SK-N-DZ (cell line): ENCODE measurements at regions not wholly inside any gene's neighbourhood (a gene's known extent, or its start where the extent isn't known, plus 50 kb on each side); places are given as distances from the start of the nearest gene placed in this dataset.

Experiments used
- DNase-seq: peaks from one replicate; pipeline ENCODE4 v3.0.0-alpha.2; 2015; ENCODE audit warnings: low spot score

DNA sequence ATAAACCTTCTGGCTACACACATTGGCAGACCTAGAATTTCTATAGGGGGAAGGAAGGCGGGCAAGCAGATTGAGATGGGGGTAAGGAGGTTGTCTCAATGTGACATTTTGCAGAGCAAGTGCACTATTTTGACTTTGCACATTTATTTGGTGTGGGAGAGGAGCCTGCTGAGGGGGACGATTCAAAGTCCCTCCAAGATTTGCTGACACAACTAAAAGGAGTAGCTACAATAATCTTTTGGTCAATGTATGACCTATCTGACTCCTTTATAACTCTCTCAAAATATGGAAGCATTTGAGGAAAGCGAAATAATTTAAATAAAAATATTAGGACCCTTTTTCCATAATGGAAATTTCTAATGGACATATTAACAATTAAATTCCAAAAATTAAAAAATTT lies 274.9 kb upstream of the PPARGC1A start:
- DNase-seq = no peak

GRCh38 chr4:24164054-24164693 lies 274.3 kb upstream of the PPARGC1A start:
- DNase-seq = no peak

DNA sequence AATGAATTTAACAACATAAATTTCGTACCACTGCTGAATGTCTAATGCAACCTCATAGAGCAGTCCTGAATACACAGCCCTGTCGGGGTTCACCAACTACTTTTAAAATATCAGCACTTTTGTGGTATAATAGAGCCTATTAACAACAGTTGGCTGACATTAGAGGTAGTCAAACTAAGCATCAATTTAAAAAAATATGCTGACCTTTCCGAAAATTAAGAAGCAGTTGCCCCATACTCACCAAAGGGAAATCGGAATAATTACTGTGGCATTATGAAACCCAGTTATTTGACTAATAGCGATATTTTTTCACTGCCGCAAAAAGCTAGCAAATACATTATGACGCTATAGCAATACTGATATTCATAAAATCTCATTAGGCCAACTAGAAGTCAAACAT lies 273.5 kb upstream of the PPARGC1A start:
- no peak for DNase-seq

GRCh38 chr4:24160358-24160757 lies 270.5 kb upstream of the PPARGC1A start:
- no peak for DNase-seq

DNA sequence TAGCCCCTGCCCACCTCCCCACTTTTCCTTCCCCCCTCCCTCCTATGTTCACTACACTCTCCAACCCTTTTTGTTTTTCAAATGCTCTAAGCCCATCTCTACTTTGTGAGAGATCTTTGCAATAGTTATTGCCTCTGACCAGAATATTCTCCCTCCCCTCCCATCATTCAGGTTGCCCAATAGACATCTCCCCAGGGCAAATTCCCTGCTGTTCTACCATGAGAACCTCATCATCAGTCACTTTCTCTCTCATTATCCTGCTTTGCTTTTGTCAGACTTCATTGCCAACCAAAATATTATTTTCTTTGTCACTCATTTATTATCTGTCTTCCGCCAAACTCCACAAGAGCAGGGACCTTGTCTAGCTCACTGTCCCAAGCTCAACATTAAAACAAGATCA lies 268.2 kb upstream of the PPARGC1A start:
- DNase-seq = no peak

- DNase-seq = no peak
Measured at GRCh38 chr4:24150034-24150433, 260.2 kb upstream of the PPARGC1A start.

DNA sequence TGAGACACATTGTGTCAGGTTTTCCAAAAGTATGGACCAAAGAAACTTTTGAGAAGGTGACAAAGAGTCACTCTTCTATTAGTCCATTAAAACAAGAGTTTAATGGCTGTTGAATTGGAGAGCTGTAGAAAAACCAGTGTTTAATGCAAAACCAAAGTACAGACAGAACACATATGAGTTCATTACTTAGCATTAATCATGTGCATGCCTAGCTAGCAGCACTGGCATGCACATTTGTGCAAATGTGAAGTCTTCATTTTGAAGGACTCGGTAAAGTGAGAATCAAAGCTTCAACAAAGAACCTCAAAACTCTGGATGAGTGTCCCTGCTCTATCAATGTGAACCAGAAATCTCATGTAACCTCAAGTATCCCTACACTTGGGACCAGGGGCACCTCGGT lies 256.3 kb upstream of the PPARGC1A start:
- DNase-seq = no peak

DNA sequence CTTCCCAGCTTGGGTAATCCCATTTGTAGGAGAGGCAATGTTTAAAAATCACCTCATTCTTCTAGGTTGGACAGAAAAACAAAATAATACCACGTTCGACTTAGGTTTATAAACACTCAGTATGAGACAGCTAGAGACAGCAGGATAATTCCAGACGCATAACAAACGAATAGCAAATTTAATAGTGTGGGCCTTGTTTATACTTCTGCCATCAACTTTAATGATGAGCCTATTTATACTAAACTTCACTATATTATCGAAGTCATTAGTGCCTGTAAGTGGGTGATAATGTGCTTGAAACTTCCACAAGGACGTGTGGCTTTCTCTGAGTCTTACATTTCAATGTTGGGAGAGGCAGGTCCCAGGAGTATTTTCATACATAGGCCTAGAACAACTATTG lies 255.7 kb upstream of the PPARGC1A start:
- no peak for DNase-seq

- DNase-seq = no peak
Measured at GRCh38 chr4:24144381-24144780, 254.5 kb upstream of the PPARGC1A start.

DNA sequence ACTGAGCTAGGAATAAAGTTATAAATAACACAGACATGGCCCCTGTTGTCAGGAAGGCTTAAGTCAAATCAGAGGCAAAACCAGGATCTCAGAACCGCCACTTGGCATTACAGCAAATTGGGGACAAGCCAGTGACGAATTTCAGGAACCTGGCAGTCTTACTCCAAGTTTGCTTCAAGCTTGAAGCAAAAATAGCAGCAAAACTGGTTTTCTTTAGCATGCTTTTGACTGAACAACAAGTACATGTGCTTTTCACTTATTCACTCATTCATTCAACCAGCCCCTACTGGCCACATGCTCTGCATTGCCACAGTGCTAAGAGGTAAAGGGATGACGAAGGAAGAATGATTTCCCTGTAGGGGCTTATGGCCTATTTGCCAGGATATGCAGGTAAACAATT lies 253.9 kb upstream of the PPARGC1A start:
- no peak for DNase-seq

DNA sequence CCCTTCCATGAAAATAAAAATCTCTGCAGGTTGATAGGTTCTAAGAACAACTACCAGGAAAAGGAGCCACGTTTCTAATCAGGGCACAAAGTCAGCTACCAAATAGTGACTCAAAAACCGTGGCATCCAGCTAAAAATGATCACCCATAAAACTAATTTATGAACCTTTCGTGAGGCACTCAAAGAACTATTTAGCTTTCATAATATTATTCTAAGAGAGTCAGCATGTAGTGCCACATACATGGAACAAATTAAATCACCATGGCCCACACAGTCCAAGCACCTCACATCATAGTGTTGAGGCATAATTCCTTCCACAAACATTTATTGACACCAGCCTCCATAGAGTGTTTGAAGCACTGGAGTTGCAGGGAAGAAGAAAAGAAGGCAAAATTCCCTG lies 252.0 kb upstream of the PPARGC1A start:
- DNase-seq = no peak

DNA sequence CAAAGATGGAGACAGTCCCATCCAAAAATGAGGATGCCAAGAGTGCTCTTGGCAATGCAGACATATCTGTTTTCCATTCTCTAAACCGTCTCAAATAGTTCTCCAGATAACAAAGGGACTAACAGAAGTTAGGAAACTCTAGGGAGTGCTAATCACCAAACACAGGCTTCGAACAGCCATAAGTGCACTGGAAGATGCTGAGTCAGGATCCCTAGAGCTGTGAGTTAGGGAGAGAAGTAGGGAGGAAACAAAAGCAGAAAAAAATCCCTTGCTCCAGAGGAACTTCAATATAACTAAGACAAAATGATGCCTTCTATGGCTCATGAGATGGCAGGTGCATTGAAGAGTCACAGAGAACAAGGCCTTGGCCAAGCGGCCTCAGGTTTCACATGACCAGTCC lies 251.0 kb upstream of the PPARGC1A start:
- DNase-seq = no peak

DNA sequence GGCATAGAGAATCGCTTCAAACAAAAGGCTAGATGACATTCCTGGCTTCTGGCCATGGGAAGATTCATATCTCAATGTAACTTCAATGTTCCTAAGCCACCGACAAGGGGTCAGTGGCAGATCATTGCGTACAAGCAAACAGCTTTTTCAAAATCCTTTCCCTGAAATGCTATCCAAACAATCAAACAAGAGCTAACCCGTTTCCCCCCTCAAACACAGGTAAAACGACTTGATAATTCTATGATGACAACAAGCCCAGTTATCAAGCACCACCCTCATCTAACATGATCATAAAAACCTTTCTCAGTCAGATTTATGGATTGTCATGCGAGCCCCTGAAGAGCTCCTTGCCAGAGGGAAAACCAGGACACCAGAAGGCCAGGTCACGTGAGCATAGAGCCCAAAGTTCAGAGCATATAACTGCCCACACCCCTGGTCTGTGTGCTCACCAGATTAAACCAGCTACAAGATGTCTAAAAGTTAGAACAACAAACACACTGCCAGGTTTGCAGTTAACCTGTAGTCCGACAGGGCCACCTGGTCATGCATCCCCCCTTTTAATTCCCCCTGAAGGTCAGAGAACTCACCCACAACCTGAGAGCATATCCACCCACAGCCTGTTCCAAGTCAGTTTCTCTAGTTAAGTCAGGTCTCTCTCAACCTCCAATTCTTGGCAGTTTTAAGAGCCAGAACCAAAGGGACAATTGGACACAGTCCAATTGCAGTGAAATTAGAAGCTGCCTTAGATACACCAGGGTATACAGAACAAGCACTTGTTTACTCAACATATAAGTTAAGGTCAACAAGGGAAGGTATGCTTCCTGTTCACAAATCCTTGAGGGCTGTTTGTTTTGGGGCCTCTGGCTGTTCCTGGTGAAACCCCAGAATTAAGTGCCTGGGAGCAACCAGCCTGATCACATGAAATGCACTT lies 248.1 kb upstream of the PPARGC1A start:
- DNase-seq = peak; percentile 13

DNA sequence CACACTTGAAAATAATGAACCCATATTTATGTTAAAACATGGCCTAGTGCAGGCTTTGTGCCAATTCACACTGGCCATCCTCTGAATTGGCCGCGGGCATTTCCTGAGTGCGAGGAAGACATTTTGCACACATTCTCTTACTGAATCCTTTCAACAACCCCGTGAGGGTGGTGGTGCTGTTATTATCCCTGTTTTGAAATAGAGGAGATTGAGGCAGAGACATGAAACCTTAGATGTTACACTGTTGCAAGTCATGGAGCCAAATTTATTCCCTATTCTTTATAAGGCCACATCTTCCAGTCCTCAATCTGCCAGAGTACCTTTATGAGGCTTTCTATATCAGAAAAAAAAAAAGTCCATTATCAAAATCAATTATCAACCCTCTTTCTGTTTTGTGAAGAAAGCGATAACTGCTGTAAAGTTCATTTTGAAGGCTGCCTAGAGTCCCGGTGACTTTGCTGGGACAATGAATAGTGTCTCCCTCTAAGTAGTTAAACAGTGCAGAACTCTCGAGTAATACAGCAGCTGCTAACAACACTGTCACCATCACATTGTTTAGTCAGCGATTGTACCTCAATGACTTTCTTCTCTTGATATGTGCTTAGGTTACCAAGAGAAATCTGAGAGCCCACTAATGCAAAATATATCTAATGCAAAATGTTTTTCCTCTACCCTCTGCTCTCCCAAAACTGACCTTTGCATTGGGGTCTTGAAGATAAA lies 242.3 kb upstream of the PPARGC1A start:
- no peak for DNase-seq

- DNase-seq = no peak
Measured at GRCh38 chr4:24130637-24131036, 240.8 kb upstream of the PPARGC1A start.

DNA sequence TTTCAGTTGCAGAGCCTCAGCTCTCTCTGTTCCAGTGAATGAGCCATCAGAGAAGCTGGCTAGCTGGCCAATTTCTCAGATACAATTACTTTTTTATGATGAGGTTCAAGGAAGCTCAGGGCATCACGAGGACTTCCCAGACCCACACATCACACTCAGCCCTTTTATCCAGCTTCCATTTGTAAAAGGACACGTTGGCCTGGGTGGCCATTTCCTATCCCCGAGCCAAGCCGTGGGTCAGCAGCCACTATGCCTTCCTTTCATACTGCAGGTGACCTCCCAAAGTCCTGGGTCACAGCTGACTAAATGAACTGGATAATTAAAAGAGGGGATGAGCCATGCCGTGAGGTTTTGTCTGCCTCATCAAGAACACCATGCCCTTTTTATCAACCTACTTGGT lies 236.9 kb upstream of the PPARGC1A start:
- DNase-seq = no peak

DNA sequence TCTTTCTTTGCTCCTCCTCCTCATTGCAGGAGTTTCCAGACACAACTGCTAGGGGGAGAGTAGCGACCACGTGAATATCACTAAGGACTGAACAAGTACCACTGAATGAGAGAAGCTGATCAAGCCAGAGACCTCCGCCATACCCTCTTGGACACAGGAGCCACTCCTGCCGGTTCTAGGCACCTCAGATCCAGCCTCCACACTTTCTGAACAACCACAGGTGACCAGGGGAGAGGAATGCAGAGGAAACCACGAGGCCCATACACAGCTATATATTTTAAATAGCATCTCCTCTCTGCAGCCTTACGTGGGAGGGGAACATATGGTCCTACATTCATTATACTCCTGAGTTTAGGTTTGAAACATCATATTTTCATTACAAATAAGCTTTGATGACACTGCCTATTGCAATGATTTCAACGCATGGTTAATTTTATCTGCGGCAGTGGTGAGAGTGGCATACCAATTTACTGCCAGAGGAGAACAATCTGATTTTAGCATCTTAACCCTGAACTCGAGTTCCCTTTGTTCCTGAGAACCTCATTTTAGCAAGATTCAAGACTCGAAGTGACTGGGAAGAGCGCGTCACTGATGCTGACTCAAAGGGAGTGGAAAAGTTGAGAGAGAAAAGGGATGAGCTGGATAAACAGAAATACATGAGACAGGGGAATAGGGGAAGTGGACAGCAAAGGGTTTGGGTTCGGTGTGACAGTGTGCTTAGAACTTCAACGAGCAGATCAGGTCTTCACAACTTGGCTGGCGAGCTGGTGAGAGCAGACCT lies 231.7 kb upstream of the PPARGC1A start:
- DNase-seq = no peak

DNA sequence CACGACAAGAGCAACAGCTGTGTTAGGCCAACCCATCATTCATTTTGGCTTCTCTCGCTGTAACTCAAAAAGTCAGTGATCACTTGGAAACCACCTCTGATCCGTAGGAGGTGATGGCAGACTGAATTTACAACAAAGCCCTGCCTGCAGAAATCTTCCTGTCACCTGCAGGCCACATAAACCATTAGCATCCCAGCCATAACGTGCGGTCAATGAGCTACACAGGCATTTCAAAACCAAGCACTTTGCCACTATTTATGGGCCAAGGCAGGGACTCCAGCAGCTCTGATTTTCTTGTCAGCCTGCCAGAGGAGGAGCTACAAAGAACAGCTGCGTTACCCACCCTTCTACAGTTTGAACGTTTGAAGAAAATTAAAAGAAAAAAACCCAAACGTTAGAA lies 228.1 kb upstream of the PPARGC1A start:
- DNase-seq = no peak

- DNase-seq = no peak
Measured at GRCh38 chr4:24116107-24116506, 226.3 kb upstream of the PPARGC1A start.

DNA sequence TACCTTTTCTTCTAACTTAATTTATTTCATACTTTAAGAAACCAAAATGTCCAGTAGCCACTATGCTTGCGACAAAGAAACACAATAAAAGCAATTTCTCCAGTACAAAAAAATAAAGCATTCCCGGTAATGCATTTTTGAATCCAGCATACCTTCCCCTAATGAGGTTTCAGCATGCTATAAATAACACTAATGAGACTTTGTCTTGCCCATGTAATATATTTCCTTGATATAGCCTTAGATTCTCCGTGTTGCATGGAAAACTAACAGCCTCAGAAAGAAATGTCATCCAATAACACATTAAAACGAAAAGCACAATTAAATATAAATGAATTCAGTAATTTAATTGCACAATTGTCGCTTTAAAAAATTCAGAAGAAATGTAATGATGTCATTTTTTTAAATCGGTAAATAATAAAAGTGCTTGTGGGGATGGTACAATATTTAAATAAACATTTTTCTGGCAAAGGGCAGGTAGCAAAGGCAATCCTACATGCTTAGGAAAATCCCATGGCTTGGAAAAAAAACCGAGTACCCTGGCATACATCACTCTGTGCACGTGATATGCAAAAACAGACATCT lies 225.2 kb upstream of the PPARGC1A start:
- no peak for DNase-seq

DNA sequence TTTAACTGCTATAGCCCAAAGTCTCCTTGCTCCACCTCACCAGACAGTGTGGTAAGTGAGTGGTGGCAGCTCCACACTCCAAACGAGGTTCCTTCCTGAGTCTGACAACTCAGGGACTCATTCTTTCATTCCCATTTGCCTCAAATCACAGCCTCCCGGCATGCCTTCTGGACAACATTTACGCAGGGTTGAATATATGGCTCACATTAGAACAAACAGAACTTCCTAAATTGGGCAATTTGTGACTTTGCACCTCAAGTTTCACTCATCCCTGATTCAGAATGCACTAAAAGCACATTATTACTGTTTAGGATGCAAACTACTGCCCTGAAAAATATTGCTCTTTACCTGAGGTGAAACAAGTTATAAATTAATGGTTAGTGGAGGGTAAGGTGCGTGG lies 224.6 kb upstream of the PPARGC1A start:
- no peak for DNase-seq
